ENCODE measurements at regions not wholly inside any gene's neighbourhood (a gene's known extent, or its start where the extent isn't known, plus 50 kb on each side); places are given as distances from the start of the nearest gene placed in this dataset.

GRCh38 chr4:100682477-100683218, 164.8 kb upstream of the EMCN start:
- H2BK20ac ChIP-seq (ENCODE audit: low read depth, low read length), result no peak overlapping the region
- H4K5ac ChIP-seq (ENCODE audit: low read depth, low read length), result no peak overlapping the region
- no peak overlapping the region for H3K4me2 ChIP-seq (ENCODE audit: low read depth, low read length)
- ChIA-PET CTCF (interaction anchor here (0.6 kb wide), 1 partner anchor 46 kb away, joined by 8 read pairs; no protein-coding TSS in a partner anchor), POLR2A (ENCODE audit: unreplicated experiment) (no interaction called here)
- no peak overlapping the region for H3K56ac ChIP-seq (ENCODE audit: extremely low read depth, insufficient read depth, low read length)
- H3K23ac ChIP-seq (ENCODE audit: low read depth, low read length), result no peak overlapping the region
- intact Hi-C loops (cut with micrococcal nuclease) (no loop called here), in situ Hi-C loops (cut with MboI; ENCODE audit: low sequenced_read_pairs) (no loop called here), dilution Hi-C loops (cut with HindIII; ENCODE audit: low sequenced_read_pairs, unreplicated experiment) (no loop called here)
- H3K18ac ChIP-seq (ENCODE audit: low read depth, low read length), result no peak overlapping the region
- no peak overlapping the region for H3K14ac ChIP-seq (replicated peaks; ENCODE audit: low read depth, low read length)
- H4K91ac ChIP-seq (ENCODE audit: insufficient read depth, low read depth, low read length), result no peak overlapping the region
- H3K9me1 ChIP-seq (ENCODE audit: insufficient read depth, low read length), result no peaks in the 10 kb centered on the region
- no peak overlapping the region for H3K4ac ChIP-seq (ENCODE audit: low read depth, low read length)
- no peak for DNase-seq
- no peak for ATAC-seq (ENCODE audit: low read depth)
- H4K8ac ChIP-seq (ENCODE audit: low read depth in 2 of 2, low read length in 2 of 2), result no peak overlapping the region
- H2BK120ac ChIP-seq (ENCODE audit: low read depth, low read length), result no peak overlapping the region
- no peak for TF ChIP-seq MAZ (IDR thresholded peaks at IDR 0.05; ENCODE audit: borderline replicate concordance, low read depth, low read length)
- no peak for TF ChIP-seq RCOR1 (IDR thresholded peaks at IDR 0.05; ENCODE audit: insufficient replicate concordance, low read length)
- TF ChIP-seq POLR2A (IDR thresholded peaks at IDR 0.05; ENCODE audit: low read depth, low read length), result no peak
- TF ChIP-seq NFE2L2 (IDR thresholded peaks at IDR 0.05; ENCODE audit: low read depth, low read length), result no peak
- no peak for TF ChIP-seq CHD1 (IDR thresholded peaks at IDR 0.05; ENCODE audit: low read depth, low read length)
- no peak for TF ChIP-seq SMC3 (IDR thresholded peaks at IDR 0.05; ENCODE audit: low read depth, low read length)
- no peak for TF ChIP-seq ELK1 (IDR thresholded peaks at IDR 0.05; ENCODE audit: borderline replicate concordance, low read depth, low read length)
- TF ChIP-seq FOS (IDR thresholded peaks at IDR 0.05; ENCODE audit: low read depth, low read length), result no peak
- no peak overlapping the region for H2BK15ac ChIP-seq (ENCODE audit: low read depth, low read length)
- no peak overlapping the region for H3K27ac ChIP-seq (ENCODE audit: insufficient read depth, low read length)
- BruUV-seq (replicated peaks), result no TSS peak
- H3K27me3 ChIP-seq (ENCODE audit: control insufficient read depth, insufficient read depth, low read length), result no peaks in the 10 kb centered on the region
- no peak overlapping the region for H2AFZ ChIP-seq (replicated peaks; ENCODE audit: low read length, poor library complexity)
- no peaks in the 10 kb centered on the region for H3K79me1 ChIP-seq (ENCODE audit: low read depth in 1 of 2, low read length in 2 of 2)
- WGBS, 2 experiments (ENCODE audit: extremely low coverage in 2 of 2, insufficient read length in 1 of 2), result no CpG with 5 or more reads among the region's 12 CpGs
- no peak overlapping the region for H3K9ac ChIP-seq (ENCODE audit: low read depth, low read length)
- no peak overlapping the region for H2AK9ac ChIP-seq (replicated peaks; ENCODE audit: low read depth, low read length, poor library complexity)
- no peak overlapping the region for H3K4me3 ChIP-seq (ENCODE audit: insufficient read depth, low read depth, low read length)
- H3K36me3 ChIP-seq (ENCODE audit: control insufficient read depth, insufficient read depth, low read length), result no peaks in the 10 kb centered on the region
- H3K9me3 ChIP-seq (ENCODE audit: control insufficient read depth, insufficient read depth, low read length), result no peaks in the 10 kb centered on the region
- no peaks in the 10 kb centered on the region for H3K4me1 ChIP-seq (ENCODE audit: control insufficient read depth, insufficient read depth, low read length)
- no peak overlapping the region for H2AK5ac ChIP-seq (ENCODE audit: low read depth, low read length)
- H2BK5ac ChIP-seq (ENCODE audit: low read depth, low read length, poor library complexity, severe bottlenecking), result no peak overlapping the region
- no peaks in the 10 kb centered on the region for H4K20me1 ChIP-seq (ENCODE audit: insufficient read depth, low read length)

Data from IMR-90 (cell line).